OCI-LY3 (cell line): ENCODE measurements at regions not wholly inside any gene's neighbourhood (a gene's known extent, or its start where the extent isn't known, plus 50 kb on each side); places are given as distances from the start of the nearest gene placed in this dataset.

Experiments used
- EZH2phosphoT487 ChIP-seq: fragments of 200-600 bp; shearing (Covaris generic); IDR thresholded peaks from 2 replicates; pipeline ENCODE4 v1.6.1; 2018; ENCODE audit warnings: antibody characterized with exemption, mixed run types, low read depth
- TF ChIP-seq, protein P1 (sequence below): fragments of 200-600, 300-600 bp; sonication (generic); IDR thresholded peaks from 2 replicates; pipeline ENCODE4 v1.5.1; 2014; ENCODE audit warnings: antibody characterized with exemption, low read length, low read depth

DNA sequence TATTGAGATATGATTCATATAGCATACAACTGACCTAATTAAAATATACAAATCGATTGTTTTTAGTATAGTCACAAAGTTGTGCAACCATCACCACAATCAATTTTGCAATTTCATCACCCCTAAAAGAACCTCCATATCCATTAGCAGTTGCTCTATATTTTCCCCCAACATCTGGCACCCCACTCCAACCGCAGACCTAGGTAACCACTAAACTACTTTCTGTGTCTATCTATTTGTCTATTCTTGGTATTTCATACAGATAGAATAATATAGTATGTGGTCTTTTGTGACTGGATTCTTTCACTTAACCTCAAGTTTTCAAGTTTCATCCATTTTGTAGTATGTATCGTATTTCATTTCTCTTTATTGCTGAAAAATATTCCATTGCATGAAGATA lies 126.0 kb upstream of the CRY1 start:
- TF ChIP-seq, protein P1, sequence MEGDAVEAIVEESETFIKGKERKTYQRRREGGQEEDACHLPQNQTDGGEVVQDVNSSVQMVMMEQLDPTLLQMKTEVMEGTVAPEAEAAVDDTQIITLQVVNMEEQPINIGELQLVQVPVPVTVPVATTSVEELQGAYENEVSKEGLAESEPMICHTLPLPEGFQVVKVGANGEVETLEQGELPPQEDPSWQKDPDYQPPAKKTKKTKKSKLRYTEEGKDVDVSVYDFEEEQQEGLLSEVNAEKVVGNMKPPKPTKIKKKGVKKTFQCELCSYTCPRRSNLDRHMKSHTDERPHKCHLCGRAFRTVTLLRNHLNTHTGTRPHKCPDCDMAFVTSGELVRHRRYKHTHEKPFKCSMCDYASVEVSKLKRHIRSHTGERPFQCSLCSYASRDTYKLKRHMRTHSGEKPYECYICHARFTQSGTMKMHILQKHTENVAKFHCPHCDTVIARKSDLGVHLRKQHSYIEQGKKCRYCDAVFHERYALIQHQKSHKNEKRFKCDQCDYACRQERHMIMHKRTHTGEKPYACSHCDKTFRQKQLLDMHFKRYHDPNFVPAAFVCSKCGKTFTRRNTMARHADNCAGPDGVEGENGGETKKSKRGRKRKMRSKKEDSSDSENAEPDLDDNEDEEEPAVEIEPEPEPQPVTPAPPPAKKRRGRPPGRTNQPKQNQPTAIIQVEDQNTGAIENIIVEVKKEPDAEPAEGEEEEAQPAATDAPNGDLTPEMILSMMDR = no peak
- no peak for TF ChIP-seq EZH2phosphoT487
